Neural cell (in vitro differentiated cells): ENCODE measurements at regions not wholly inside any gene's neighbourhood (a gene's known extent, or its start where the extent isn't known, plus 50 kb on each side); places are given as distances from the start of the nearest gene placed in this dataset.

Source experiments
- CTCF ChIP-seq: fragments of 450-650 bp; IDR thresholded peaks from 2 replicates; pipeline ENCODE4 v1.5.1; 2014; ENCODE audit warnings: antibody characterized with exemption, mild to moderate bottlenecking, moderate library complexity; ENCODE audit not compliant: poor library complexity, severe bottlenecking
- EZH2 ChIP-seq: fragments of 200-600, 300-800 bp; shearing (Covaris generic), sonication (generic); IDR thresholded peaks from 2 replicates; pipeline ENCODE4 v1.6.1; 2014; ENCODE audit warnings: antibody characterized with exemption, low read length, borderline replicate concordance, mild to moderate bottlenecking; ENCODE audit not compliant: insufficient read depth, poor library complexity, severe bottlenecking
- POLR2AphosphoS5 ChIP-seq: IDR thresholded peaks from 2 replicates; pipeline ENCODE4 v1.6.1; 2012
- RAD21 ChIP-seq: fragments of 450-650 bp; conservative IDR thresholded peaks from 2 replicates; pipeline ENCODE4 v1.6.1; 2014; ENCODE audit warnings: antibody characterized with exemption, mild to moderate bottlenecking, moderate library complexity
- REST ChIP-seq: IDR thresholded peaks from 2 replicates; pipeline ENCODE4 v1.6.1; 2012; ENCODE audit warnings: borderline replicate concordance
- TAF1 ChIP-seq: IDR thresholded peaks from 2 replicates; pipeline ENCODE4 v1.6.1; 2012; ENCODE audit warnings: low read depth

GRCh38 chr12:91333966-91334365 is 151.3 kb upstream of the DCN start:
- TF ChIP-seq CTCF (no peak), EZH2 (no peak), RAD21 (no peak), REST (no peak), POLR2AphosphoS5 (no peak), TAF1 (no peak)
